ENCODE measurements at regions not wholly inside any gene's neighbourhood (a gene's known extent, or its start where the extent isn't known, plus 50 kb on each side); places are given as distances from the start of the nearest gene placed in this dataset.

DNA sequence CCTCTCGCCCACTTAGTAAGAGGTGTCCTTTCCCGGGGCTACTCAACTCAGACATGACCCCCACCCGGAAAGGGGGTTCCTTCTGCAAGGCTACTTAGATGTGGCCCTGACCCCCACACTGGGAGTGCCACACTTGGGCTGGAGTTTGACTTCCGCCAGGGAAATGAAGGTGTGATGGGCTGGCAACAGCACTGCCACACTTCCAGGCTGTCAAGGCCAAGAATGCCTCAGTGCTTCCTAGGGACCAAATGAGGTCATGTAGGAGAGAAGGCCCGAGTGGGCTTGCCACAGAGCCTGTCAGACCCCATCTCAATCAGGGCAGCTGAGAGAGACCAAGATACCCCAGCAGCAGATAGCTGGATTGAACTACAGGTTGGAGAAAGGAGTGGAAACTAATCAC lies 55.5 kb downstream of the DRD1 start:
- DNase-seq = no peak

DNA sequence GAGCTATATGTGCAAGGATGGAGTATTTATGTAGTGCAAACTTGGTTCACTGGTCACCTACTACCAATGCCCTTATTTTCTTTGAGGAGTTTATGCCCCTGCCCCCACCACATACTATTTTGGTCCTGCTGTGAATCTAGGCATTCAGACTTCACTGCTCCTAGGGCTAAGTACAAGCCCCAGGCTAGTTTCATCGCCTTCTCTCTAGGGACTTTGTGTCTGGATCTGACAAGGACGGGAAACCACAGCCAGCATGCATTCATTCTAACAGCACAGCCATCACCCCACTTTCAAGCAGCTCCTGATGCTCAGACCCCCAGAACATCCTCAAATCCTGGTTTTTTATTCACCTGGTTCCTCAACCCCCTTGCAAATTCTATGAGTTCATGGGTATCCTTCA lies 56.8 kb downstream of the DRD1 start:
- no peak for DNase-seq

DNA sequence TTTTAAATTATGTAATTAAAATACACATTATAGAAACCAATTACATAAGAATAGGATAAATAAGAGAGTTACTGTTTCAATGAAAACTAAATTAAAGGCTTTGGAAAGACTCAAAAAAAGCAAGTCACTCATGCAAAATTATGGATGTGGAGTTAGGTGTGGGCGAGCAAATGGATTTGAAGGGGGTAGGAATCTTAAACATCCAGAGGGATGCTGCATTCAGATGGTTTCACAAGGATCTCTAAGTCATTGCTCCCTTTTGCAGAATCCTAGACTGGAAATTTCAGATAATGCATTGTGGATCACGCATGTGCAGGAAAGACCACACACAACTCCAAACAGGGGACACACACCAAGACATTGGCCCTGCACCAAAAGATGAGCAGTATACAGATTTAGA lies 57.5 kb downstream of the DRD1 start:
- DNase-seq = no peak

DNA sequence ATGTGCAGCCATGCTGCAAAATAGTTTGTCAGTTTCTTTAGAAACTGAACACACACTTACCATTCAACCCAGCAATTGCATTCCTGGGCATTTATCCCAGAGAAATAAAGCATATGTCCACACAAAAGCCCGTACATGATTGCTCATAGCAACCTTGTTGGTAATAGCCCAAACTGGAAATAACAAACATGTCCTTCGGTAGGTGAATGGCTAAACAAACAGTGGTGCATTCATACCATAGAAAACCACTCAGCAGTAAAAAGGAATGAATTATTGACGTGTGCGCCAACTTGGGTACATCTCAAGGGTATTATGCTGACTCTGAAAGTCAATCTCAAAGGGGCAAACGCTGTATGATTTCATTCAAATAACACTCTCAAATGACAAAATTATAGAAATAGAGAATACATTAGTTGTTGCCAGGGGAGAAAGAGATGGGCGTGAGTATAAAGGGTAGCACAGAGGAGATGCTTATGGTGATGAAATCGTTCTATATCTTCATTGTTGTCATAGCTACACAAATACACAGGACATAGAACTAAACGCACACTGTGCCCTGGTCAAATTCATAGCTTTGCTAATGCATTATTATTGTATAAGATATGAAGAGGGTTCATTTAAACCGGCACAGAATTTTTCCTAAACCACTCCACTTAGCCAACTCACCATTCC lies 58.2 kb downstream of the DRD1 start:
- no peak for DNase-seq

DNA sequence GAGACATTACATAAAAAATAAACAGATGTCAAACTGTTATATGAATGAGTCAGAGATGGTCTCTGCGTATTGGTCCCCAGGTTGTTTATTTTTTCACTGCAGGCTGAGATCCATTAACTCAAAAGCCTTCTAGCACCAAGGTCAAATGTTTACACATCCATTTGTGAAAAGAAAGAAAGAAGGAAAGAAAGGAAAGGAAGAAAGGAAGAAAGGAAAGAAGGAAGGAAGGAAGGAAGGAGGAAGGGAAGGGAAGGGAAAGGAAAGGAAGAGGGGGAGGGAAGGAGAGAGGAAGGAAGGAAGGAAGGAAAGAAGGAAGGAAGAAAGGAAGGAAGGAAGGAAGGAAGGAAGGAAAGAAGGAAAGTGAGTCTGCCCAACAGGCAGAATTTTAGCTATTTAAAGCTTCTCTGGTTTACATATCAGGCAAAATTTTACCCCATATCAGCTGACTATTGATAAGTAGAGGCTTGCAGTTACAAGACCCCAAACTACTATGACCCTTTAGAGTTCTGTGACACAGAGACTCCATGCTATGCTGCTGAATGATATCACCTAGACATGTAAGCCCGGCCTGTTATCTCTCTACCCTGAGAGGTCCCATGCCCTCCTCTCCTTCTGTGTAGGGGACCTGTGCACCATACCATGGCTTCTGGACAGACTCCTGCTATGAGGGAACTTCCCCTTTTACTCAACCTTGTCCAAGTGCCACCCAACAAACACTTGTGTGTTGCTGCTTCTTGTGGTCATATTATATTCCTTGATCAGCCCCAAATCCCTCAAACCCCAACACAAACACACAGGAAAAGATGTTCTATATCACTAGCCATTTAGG lies 59.0 kb downstream of the DRD1 start:
- DNase-seq = no peak

DNA sequence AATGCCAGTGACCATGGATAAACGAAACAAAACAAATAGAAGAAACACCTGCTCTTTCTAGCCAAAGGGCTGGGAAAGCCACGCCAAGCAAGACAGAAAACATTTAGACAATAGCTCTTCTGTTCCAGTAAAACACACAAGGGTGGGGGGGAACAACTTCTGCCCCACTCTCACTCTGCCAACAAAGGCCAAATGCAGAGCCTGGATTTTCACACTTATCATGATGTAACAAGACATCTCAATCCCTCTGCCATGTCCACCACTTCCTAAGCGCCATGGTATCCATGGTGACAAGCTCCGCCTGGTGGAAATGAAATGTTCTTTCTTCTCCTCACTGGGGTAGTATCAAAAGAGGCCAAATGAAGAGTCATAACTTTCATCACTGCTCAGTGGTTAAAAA lies 60.6 kb downstream of the DRD1 start:
- DNase-seq = no peak

DNA sequence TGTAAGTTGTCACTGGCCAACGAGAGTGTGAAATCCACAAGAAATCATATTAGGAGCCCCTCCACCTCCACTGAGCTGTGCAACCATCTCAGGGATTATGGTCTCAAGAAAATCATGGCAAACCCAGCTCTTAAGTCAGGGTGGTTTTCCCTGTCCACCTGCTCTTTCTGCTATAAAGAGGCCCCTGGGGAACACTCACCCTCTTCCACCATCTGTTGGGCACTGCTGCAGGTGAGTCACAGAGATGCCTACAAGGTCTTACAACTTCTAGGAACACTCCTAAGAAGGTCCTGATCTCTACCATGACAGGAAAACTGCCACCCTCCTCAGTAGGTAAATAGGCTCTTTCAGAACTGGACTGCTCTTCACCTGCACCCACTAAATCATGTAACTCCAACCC lies 61.8 kb downstream of the DRD1 start:
- DNase-seq = no peak

DNA sequence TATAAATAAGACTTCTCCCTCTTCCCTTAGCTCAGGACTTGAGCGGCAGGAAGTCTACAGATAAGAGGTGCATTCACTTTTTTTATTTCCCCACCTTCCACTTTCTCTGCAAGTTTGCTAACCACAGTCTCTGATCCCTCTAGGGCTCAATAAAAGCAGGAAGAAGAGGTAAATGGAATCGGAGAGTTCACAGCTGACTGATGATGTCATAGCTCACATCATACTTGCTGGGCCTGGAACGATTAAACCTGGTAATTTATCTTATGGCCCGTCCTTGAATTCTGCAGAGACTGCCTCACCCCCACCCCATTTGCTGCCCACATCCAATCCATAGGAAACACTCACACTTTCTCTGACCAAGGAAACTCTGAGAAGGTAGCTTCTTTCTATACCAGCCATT lies 62.9 kb downstream of the DRD1 start:
- no peak for DNase-seq

DNA sequence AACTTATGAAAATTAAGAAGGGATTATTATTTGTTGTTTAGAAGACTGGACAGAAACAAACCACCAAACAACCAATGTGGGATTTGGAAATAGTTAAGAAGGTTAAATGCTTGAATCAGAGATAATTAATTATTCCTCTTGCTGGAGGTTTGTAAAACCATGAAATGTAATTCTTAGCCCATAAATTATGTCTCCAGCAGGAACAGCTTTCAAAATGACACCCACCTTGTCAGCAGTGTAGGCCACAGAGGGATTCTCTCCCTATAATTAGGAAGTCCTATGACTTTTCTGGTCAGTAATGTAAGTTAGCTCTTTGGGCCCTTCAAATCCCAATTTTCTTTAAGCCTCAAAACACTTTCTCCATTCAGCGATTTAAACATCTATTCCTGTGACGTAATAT lies 63.3 kb downstream of the DRD1 start:
- no peak for DNase-seq

DNA sequence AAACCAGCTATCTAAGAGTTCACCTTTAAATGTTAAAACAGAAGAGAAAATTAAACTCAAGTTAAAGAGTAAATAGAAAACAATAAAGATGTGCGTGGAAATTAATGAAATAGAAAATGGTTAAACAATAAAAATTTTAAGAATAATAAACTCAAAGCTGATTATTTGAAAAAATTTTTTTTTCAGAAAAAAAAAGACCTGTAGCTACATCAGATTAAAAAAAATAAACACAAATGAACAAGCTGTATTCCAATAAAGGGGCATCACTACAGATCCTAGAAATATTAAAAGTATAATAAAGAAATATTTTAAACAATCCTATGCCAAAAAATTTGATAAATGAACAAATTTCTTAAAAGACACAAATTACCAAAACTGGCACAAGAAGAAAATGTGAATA lies 64.1 kb downstream of the DRD1 start:
- DNase-seq = no peak

DNA sequence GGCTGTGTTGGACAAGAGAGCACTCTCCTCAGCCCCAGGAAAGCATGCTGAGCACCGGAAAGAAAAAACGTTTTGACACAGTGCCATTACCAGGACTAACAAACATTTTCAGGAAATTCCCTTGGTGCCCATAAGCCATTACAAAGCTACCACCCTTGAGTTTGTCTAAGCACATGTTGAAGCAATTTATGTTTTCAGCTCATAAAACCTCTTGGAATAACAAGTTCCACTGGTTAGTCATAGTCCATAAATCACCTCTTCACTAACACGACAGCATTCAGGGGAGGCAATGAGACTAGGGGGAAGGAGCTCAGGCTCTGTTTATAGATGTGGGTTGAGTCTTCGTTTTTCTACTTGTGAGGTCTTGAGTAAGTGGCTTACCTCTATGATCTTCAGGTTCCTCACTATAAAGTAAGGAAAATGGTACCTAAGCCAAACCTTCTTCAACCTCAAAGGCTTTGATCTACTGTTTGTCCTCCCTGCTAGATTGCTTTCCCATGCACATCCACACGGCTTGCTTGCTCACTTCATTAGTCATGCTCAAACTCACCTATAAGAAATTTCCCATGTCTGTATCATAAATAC lies 65.4 kb downstream of the DRD1 start:
- no peak for DNase-seq

DNA sequence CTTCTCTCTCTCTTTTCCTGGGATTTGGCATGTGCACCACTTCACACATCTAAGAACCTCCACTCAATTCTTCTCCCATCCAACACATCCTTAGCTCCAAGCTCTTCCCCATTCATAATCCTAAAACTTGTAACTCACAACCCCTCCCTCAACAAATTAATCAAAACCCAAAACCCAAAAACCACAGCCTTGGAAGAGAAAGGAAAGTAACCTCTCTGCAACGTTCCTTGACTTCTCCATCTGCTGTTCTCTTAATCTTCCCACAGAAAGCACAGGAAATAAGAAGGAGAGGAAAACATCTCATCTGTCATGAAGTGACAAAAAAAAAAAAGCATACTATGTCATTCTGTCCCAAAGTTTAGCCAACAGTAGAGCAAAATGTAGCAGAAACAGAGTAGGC lies 66.2 kb downstream of the DRD1 start:
- no peak for DNase-seq

DNA sequence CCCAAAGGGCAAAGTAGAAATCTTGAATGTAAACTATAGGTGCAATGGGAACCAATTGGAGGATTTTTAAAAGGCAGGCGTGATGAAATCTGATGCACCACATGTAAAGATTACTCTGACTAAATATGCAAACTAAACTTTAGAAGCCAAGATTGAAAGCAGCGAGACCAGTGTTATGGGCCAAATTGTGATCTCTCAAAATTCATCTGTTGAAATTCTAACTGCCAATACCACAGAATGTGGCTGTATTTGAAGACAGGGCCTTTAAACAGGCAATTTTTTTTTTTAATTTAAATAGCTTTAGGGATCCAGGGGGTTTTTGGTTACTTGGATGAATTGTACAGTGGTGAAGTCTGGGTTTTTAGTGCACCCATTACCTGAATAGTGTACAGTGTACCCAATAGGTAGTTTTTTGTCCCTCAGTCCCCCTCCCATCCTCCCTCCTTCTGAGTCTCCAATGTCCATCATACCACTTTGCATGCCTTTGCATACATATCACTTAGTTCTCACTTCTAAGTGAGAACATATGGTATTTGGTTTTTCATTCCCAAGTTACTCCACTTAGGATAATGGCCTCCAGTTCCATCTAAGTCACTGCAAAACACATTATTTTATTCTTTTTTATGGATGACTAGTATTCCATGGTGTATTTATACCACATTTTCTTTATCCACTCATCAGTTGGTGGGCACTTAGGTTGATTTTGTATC lies 69.7 kb downstream of the DRD1 start:
- DNase-seq = no peak

DNA sequence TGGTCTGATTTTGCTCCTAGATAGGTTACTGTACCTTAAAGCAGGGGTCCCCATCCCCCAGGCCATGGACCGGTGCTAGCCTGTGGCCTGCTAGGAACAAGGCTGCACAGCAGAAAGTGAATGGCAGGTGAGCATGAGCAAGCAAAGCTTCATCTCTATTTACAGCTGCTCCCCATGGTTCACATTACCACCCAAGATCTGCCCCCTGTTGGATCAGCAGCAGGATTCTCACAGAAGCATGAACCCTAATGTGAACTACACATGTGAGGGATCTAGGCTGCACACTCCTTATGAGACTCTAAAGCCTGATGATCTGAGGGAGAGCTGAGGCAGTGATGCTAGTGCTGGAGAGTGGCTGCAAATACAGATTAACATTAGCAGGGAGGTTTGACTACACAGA lies 78.1 kb downstream of the DRD1 start:
- DNase-seq = no peak

DNA sequence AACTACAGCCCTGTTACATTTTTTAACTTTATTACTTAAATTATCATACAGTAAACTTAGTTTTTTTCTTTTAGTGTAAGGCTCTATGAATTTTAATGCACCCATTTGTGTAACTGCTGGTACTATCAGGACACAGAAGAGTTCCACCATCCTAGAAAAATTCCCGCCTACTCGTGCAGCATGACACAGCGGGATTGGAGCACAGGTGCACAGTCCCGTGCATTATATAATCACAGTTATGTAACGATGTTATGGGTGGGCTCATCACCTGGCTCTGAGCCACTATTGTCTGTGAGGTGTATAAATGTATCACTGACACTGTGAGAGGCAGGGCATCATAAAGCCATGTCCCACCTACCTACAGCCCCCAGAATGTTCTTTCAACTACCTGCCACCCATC lies 80.7 kb downstream of the DRD1 start:
- no peak for DNase-seq

DNA sequence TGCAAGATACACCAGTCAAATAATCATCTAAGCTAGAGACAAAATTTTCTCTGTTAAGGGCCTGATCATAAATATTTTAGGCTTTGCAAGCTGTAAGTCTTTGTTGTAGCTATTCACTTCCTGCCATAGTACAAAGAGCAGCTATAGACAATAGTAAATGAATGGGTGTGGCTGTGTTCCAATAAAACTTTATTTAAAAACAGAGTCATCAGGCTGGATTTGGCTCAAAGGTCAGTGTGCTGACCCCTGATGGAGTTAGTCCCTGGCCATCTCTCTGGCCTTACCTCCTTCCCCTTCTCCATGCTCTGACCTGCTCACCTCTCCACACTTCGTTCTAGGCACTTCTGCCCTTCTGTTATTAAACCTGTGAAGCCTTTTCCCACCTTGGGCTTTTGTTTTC lies 86.0 kb downstream of the DRD1 start:
- DNase-seq = no peak

DNA sequence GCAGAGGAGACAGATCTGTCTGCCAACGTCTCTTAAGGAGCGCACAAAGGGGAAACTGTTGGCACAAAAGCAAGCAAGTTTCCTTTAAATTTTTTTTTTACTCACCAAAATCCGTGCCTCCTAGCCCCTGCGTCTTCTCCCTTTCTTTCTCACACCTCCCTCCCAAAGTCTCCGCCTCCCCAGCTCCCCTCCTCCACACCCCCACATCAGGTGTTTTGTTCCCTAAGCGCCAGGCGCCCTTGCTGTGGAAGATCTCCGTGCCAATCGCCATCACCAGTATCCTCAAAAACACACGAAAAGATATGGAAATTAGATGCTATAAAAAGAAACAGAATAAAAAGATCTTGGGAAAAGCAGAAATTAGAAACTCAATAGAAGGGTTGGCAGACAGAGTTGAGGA lies 87.6 kb downstream of the DRD1 start:
- DNase-seq = no peak

DNA sequence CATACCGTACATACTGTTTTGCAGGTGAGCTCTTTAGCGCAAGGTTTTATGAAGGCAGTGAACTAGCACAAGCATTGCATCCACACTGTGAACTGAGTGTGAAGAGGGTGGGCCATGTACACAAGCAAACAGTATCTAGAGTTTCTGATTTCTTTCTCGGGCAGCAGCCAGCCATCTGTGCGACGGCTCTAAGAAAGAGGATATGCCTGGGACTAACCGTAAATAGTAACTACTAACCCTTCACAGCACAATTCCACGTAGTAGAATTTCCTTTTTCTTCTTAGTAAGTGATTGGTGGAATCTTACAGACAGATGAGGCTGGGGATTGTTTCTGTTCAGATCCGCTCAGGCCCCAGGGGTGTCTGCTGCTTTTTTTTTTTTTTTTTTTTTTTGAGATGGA lies 89.0 kb downstream of the DRD1 start:
- DNase-seq = no peak

DNA sequence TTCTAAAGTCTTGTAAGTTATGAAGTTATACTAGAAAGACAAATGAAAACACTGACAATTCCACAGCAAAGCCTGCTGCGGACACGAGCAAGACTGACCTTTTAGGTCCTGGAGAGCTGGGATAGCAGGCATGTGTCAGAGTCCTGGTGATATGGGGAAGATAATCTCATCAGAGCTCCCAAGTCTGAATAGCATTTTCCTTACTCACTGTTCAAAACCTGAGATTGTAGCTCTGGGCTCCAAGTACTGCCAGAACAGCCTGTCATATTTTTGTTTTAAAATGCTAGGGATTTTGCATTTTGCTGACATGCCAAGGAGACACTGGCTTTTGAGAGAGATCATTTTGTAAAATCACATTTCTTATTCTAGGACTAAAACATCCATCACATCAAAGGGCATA lies 90.1 kb downstream of the DRD1 start:
- no peak for DNase-seq

DNA sequence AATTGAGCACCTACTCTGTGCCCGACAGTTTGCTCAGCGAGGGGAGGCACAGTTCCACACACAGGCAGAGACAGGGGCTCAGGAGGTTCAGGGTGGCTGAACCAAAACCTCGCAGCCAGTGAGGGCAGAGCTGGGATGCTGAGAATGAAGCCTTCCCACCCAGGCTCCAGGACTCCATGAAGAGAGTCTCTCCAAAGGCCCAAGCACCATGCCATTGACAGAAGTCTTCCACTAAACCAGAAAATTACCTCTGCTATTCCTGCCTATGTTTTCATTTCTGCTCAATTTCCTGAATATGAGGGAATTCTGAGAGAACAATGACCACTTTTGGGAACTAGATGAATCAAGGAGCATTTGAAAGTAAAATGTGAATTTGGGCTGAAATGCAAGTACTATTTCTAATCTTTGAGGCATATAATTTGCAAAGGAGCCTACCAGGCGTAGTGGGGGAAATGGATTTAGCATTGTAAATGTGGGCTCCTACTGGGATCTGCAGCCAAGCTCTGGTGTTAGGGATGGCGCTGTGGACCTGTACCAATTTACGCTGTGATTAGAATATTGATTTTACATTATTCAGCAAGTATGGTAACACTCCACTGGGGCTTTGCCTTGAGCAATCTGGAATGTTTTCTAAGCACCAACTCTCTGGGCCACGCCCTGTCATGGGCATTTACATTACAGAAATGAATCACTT lies 91.9 kb downstream of the DRD1 start:
- no peak for DNase-seq

DNA sequence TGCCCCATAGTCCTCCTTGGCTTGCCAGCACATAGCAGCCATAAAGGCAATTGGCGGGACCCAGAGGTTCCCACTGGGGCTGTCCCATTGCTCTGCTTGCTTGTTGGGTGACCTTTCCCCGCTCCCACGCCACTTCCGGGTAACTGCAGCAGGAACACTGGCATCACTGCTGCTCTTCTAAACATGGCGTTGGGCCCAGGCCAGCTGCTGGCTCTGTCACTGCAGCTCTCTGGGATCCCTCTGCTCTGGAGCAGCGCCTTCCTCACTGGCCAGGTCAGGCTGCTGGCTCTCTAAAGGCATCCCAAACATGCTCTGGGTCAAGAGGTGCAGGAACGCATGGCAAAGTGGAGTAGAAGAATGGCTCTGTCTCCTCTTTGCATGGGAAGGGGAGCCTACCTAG lies 92.9 kb downstream of the DRD1 start:
- DNase-seq = no peak

DNA sequence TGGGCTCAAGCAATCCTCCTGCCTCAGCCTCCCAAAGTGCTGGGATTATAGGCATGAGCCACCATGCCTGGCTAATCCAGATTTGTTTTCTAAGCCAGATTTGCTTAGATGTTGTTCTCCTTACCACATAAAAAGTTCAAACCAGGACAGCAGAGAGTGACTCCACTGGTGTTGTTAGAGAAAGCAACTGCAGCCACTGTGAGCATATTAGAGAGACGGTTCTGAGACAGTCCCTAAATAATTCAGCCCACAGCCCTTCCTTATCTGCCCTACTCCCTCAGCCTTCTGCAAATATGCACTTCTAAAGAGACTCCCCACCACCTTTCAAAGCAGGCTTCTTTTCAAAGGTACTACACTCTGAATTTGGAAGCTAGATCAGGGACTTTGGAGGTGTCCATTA lies 96.1 kb downstream of the DRD1 start:
- DNase-seq = no peak

DNA sequence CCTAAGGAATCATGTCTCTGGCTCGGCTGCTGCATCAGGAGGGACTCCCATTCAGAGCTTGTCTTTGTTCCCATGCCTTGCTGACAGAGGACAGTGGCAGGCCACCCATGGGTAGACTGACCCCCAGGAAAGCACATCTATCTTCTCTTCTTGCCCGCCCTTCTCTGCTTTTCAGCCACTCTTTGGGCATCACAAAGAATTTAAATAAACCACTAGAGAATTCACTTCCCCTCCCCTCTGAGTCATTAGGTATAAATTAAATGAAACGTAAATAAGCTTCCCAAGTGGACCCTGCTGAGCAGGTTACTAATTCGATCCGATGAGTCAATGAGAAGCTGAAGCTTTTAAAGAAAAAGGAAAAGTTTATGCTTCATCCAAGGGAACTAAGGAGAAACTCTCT lies 97.0 kb downstream of the DRD1 start:
- no peak for DNase-seq

Measured in activated CD4-positive, alpha-beta T cell treated with anti-CD3 and anti-CD28 coated beads, Interleukin-2, amount 50 U/mL, for 48 hours (primary cell).